Natural killer cell (primary cell): ENCODE measurements at regions not wholly inside any gene's neighbourhood (a gene's known extent, or its start where the extent isn't known, plus 50 kb on each side); places are given as distances from the start of the nearest gene placed in this dataset.

Experiments
- ATAC-seq, 3 donors: fragments of 150-1000 bp in 2 of 3; fragments of 200-7000 bp in 1 of 3; cut with Tn5 transposase; 1 replicate in 1 of 3; 2 replicates in 2 of 3; pipeline ENCODE4 v1.10.0; 2021; ENCODE audit warnings: mild to moderate bottlenecking in 2 of 3, moderate library complexity in 2 of 3
- DNase-seq, 2 donors: peaks; one replicate each; pipeline versions ENCODE4 v3.0.0 to v3.0.0-alpha.2; 2013 to 2021; ENCODE audit warnings: mixed read lengths in 1 of 2
- H3K27ac ChIP-seq: one replicate; pipeline ENCODE4 v1.5.1; 2013; ENCODE audit warnings: mild to moderate bottlenecking, low read length
- H3K27me3 ChIP-seq: one replicate; pipeline ENCODE4 v1.6.1; 2013; ENCODE audit warnings: low read length; ENCODE audit not compliant: control insufficient read depth, insufficient read depth
- H3K36me3 ChIP-seq: one replicate; pipeline ENCODE4 v1.6.1; 2013; ENCODE audit warnings: low read length; ENCODE audit not compliant: control insufficient read depth, insufficient read depth
- H3K4me1 ChIP-seq: one replicate; pipeline ENCODE4 v1.6.1; 2013; ENCODE audit warnings: low read length; ENCODE audit not compliant: control insufficient read depth, insufficient read depth
- H3K4me3 ChIP-seq: one replicate; pipeline ENCODE4 v1.5.1; 2013; ENCODE audit warnings: low read length
- H3K9me3 ChIP-seq: one replicate; pipeline ENCODE4 v1.6.1; 2013; ENCODE audit warnings: low read length; ENCODE audit not compliant: control insufficient read depth, insufficient read depth
- H3K27ac Mint-ChIP-seq, 2 donors: one replicate each; pipeline ENCODE4 v1.8.0; 2022; ENCODE audit warnings: mild to moderate bottlenecking in 2 of 2, mixed read lengths in 2 of 2, moderate library complexity in 1 of 2
- H3K27me3 Mint-ChIP-seq, 2 donors: one replicate each; pipeline ENCODE4 v1.8.0; 2022; ENCODE audit warnings: low read depth in 2 of 2, mixed read lengths in 2 of 2
- H3K36me3 Mint-ChIP-seq: one replicate; pipeline ENCODE4 v1.8.0; 2022; ENCODE audit warnings: mixed read lengths
- H3K4me1 Mint-ChIP-seq, 2 donors: one replicate each; pipeline ENCODE4 v1.8.0; 2022; ENCODE audit warnings: mixed read lengths in 2 of 2
- H3K4me3 Mint-ChIP-seq: one replicate; pipeline ENCODE4 v1.8.0; 2022; ENCODE audit warnings: mild to moderate bottlenecking, moderate library complexity, mixed read lengths
- H3K9me3 Mint-ChIP-seq, 2 donors: one replicate each; pipeline ENCODE4 v1.8.0; 2022; ENCODE audit warnings: mixed read lengths in 2 of 2
- CTCF ChIP-seq: fragments of 200-600 bp; IDR thresholded peaks from one replicate; pipeline ENCODE4 v1.8.0; 2022; ENCODE audit warnings: antibody characterized with exemption
- WGBS: methylation state at CpG from one replicate; pipeline ENCODE4 v1.1.7; 2013; ENCODE audit warnings: missing lambda C conversion rate; ENCODE audit not compliant: insufficient coverage; 5-methylcytosine and 5-hydroxymethylcytosine counted together
- intact Hi-C: fragments of 100-400 bp; cut with micrococcal nuclease; formaldehyde crosslinking; loops from one replicate; pipeline ENCODE4 v1.14.2; 2022

GRCh38 chr18:22314001-22314400 is 103.7 kb downstream of the CTAGE1 start:
- Histone ChIP-seq H3K4me3 (no peak overlapping the region), H3K27ac (no peak overlapping the region), H3K27me3 (no peaks in the 10 kb centered on the region), H3K4me1 (no peaks in the 10 kb centered on the region), H3K9me3 (no peaks in the 10 kb centered on the region), H3K36me3 (no peaks in the 10 kb centered on the region)
- Mint-ChIP-seq H3K36me3 (no peaks in the 10 kb centered on the region), H3K4me3 (no peak overlapping the region), H3K27me3 (peaks cover 0 to 12% of the 10 kb centered on the region in 2 donors), H3K9me3 (no peaks in the 10 kb centered on the region), H3K27ac (no peak overlapping the region), H3K4me1 (peaks cover 0 to 6% of the 10 kb centered on the region in 2 donors)
- intact Hi-C loops: no loop called here
- DNase-seq (no peak), ATAC-seq (no peak)
- 88% methylated on average over 6 of the region's 6 CpGs for WGBS
- no peak for TF ChIP-seq CTCF

GRCh38 chr18:22311301-22311700 is 106.4 kb downstream of the CTAGE1 start:
- TF ChIP-seq CTCF: no peak
- intact Hi-C loops: no loop called here

GRCh38 chr18:22309191-22309590 is 108.5 kb downstream of the CTAGE1 start:
- Mint-ChIP-seq H3K36me3 (no peaks in the 10 kb centered on the region), H3K4me3 (no peak overlapping the region), H3K27me3 (peaks cover 7 to 8% of the 10 kb centered on the region in 2 donors), H3K4me1 (no peaks in the 10 kb centered on the region), H3K27ac (no peak overlapping the region), H3K9me3 (no peaks in the 10 kb centered on the region)
- H3K36me3 ChIP-seq: no peaks in the 10 kb centered on the region
- H3K4me3 ChIP-seq: no peak overlapping the region
- no peaks in the 10 kb centered on the region for H3K27me3 ChIP-seq
- ATAC-seq (no peak), DNase-seq (no peak)
- H3K27ac ChIP-seq: no peak overlapping the region
- TF ChIP-seq CTCF: no peak
- intact Hi-C loops: no loop called here
- WGBS: 90% methylated on average over 5 of the region's 5 CpGs
- no peaks in the 10 kb centered on the region for H3K9me3 ChIP-seq
- no peaks in the 10 kb centered on the region for H3K4me1 ChIP-seq

More at GRCh38 chr18:22311301-22311700, 106.4 kb downstream of the CTAGE1 start:
- no peaks in the 10 kb centered on the region for H3K36me3 Mint-ChIP-seq
- ATAC-seq: no peak
- 82% methylated on average over 3 of the region's 5 CpGs for WGBS
- no peaks in the 10 kb centered on the region for H3K9me3 ChIP-seq
- H3K4me1 Mint-ChIP-seq: no peaks in the 10 kb centered on the region
- H3K27ac ChIP-seq: no peak overlapping the region
- no peaks in the 10 kb centered on the region for H3K36me3 ChIP-seq
- no peaks in the 10 kb centered on the region for H3K27me3 ChIP-seq
- H3K4me1 ChIP-seq: no peaks in the 10 kb centered on the region
- no peak overlapping the region for H3K4me3 Mint-ChIP-seq
- H3K27me3 Mint-ChIP-seq: peaks cover 0 to 4% of the 10 kb centered on the region in 2 donors
- no peak overlapping the region for H3K4me3 ChIP-seq
- DNase-seq: no peak
- H3K9me3 Mint-ChIP-seq: no peaks in the 10 kb centered on the region
- no peak overlapping the region for H3K27ac Mint-ChIP-seq

GRCh38 chr18:22307528-22307927 is 110.2 kb downstream of the CTAGE1 start:
- Mint-ChIP-seq H3K27me3 (peaks cover 15 to 17% of the 10 kb centered on the region in 2 donors), H3K27ac (no peak overlapping the region), H3K36me3 (no peaks in the 10 kb centered on the region), H3K4me3 (no peak overlapping the region), H3K9me3 (no peaks in the 10 kb centered on the region), H3K4me1 (no peaks in the 10 kb centered on the region)
- intact Hi-C loops: no loop called here
- Histone ChIP-seq H3K36me3 (no peaks in the 10 kb centered on the region), H3K4me1 (no peaks in the 10 kb centered on the region), H3K4me3 (no peak overlapping the region), H3K27ac (no peak overlapping the region), H3K27me3 (no peaks in the 10 kb centered on the region), H3K9me3 (no peaks in the 10 kb centered on the region)
- TF ChIP-seq CTCF: no peak
- no peak for DNase-seq
- peak in 1 of 3 donors; percentile 72 for ATAC-seq
- 49% methylated on average over 2 of the region's 2 CpGs for WGBS
